Inflammatory macrophage treated with lipopolysaccharide for 4 hours (primary cell): ENCODE measurements at regions not wholly inside any gene's neighbourhood (a gene's known extent, or its start where the extent isn't known, plus 50 kb on each side); places are given as distances from the start of the nearest gene placed in this dataset.

Source experiments
- DNase-seq: peaks from one replicate; pipeline ENCODE4 v3.0.0-alpha.2; 2020

GRCh38 chr5:4137781-4138180 lies 542.1 kb downstream of the IRX1 start:
- DNase-seq = no peak

GRCh38 chr5:4142842-4143241 lies 547.2 kb downstream of the IRX1 start:
- DNase-seq = no peak

GRCh38 chr5:4144411-4145007 lies 548.9 kb downstream of the IRX1 start:
- no peak for DNase-seq

DNA sequence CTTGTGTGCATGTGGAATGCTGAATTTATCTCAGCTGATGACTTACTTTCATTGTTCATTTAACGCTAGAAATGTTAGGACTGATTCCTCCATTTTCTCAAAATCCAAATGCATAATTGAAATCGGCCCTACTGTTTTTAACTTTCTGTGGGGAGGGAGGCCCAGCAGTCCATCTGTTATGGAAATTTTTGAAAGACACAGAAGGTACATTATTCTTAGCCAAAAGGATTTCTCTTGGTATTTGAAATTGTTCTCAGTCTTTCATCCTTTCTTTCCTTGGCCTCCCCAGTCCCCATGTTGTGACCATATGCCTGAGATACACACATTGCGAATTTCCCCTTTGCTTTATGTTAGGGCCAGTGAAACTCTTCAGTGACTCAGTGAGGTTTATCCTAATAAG lies 549.9 kb downstream of the IRX1 start:
- DNase-seq = no peak

- no peak for DNase-seq
Observed at GRCh38 chr5:4148009-4148408, 552.4 kb downstream of the IRX1 start.

DNA sequence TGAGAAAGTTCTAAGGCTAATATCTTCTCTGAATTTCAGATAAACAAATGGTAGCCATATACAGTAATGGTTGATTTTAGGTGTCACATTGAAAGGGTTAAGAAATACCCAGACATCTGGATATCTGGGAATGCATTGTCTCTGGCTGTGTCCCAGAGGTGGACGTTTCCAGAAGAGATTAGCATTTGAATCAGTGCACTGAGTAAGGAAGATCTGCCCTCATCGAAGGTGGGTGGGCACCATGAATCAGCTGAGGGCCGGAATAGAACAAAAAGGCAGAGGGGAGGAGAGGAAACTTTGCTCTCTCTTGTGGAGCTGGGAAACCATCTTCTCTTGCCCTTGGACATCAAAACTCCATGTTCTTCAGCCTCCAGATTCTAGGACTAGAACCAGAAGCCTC lies 554.4 kb downstream of the IRX1 start:
- no peak for DNase-seq

DNA sequence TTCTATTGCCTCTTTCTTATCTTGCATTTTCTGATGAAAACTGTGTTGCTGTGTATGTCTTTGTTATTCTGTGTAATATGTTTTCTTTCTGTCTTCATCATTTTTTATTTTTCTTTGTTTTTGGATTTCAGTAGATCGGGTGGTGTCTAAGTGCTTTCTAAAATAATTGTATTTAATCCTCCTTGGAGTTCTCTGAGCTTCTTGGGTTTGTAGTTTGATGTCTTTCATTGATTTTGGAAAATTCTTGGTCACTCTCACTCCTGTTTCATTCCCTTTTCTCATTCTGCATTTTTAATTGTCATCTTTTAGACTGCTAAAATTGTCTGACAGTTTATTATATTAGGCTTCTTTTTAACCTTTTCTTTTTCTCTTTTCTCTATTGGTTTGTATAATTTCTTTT lies 560.5 kb downstream of the IRX1 start:
- no peak for DNase-seq

- no peak for DNase-seq
Observed at GRCh38 chr5:4156889-4157288, 561.3 kb downstream of the IRX1 start.

DNA sequence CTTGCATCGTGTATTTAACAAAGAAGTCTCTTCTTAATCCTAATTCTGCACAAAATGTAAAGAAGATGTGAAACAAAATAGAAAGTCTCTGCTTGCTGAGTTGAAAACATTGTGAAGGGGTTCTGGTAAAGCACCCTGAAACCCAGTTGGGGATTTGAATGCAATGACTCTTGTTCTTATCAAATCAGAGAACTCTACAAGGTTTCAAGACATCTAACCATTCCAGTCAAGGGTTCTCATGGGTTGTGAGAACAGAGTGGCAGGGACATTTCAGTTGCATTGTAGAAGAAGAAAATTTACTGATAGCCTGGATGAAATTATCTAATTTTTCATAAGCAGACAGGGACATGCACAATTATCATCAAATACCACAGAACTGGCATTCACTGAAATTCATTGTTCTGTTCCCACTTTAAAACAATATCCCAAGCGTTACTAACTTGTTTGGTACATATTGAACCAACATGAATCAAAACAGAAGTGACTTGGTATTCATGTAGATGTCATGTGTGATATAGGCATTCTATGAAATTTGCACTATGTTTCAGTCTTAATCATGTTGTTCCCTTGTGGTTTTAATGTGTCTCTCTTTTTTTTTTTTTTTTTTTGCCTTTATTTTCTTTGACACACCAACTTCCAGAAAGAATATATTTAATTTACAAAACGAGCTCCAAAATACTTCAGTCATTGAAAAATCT lies 563.3 kb downstream of the IRX1 start:
- DNase-seq = no peak

- no peak for DNase-seq
Observed at GRCh38 chr5:4159681-4160080, 564.0 kb downstream of the IRX1 start.

DNA sequence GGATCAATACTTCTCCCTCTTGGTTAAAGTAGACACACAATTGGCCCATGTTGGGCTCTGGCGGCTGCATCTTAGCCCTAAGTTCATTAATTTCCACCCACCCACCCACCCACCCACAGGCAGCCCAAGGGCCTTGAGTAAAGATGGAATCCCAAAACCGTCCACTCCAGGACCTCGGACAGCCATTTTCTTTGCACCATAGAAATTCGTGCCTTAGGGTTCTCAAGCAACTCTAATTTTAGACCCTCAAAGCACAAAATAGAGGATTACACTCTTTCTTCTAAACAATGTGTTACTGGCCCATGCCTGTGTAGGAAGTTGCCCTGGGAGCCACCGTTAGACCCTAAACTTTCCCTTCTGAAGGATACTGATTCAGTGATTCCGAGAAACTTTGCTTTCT lies 568.5 kb downstream of the IRX1 start:
- no peak for DNase-seq

DNA sequence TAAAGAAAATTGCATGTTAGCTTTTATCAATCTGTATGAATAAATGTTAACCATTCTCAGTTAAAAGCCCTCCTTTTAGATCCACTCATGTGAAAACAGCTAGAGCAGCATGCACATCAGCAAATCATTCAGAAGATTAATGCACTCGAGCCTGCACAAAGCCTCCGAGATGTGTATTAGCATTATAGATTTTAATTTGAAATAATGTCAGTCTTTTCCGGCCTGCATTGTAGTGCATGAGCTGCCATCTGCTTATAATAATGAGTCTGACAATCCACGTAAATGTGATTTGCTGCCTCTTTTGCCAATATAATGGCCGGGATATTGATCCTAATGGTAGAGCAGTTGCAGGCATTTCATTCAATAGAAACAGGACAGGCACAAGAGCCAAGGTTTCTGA lies 585.1 kb downstream of the IRX1 start:
- no peak for DNase-seq

DNA sequence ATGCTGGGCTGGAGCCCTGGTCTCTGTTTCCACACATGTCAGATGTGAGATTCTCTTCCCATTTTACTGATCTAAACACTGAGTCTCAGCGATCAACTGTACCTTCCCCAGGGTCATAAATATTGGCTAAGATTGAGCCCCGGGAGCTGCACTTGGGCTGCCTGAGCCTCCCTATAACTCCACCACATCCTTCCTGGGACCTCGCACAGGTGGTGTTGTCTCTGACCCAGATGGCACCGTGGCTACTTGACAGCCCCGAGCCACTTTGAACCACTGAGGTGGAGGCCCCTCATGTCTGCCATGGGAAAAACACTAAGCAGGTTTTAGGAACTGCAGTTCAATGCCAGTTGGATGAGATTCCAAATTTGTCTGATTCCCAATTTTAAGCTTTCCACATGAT lies 586.5 kb downstream of the IRX1 start:
- DNase-seq = no peak

DNA sequence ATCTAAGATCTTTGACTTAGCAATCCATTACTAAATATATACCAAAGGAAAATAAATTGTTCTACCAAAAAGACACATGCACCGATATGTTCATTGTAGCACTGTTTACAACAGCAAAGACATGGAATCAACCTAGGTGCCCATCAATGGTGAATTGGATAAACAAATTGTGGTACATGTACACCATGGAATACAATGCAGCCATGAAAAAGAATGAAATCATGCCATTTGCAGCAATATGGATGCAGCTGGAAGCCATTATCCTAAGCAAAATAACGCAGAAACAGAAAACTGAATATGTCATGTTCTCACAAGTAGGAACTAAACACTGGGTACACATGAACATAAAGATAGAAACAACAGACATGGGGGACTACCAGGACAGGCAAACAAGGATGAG lies 589.5 kb downstream of the IRX1 start:
- no peak for DNase-seq

GRCh38 chr5:4188704-4189103 lies 593.1 kb downstream of the IRX1 start:
- no peak for DNase-seq

DNA sequence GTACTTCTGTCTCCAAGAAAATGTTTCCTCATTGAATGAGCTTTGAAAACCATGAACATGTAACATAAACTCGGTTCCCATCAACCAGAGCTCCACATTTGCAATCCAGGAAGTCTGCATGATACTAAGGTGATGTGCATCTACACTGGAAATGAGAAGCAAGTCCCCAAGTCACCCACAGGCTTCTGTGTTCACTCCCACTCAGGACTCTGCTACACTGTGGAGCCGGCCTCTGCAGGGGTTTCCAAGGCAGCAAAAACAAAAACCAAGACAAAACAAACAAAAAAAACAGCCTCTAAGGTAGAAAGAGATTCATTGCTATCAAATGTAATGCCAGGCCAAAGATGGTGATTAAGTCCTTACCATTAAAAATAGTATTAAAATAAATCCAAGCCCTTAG lies 593.7 kb downstream of the IRX1 start:
- DNase-seq = no peak

DNA sequence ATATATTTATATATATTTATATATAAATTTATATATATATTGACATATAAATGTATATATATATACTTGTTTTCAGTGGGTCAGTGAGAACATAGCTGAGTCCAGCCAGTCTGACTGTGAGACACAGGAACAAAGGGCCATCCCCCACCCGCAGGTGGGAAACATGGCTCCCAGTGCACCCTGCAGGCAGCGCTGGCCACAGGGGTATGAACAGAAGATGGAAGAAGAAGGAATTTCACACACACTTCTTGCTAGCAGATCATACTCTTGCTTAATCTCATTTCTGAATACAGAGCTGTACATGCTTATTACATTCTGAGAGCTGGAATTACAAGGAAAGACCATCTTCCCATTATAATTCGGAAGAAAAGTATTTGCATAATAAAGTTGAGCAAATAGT lies 595.4 kb downstream of the IRX1 start:
- DNase-seq = no peak

GRCh38 chr5:4191703-4192102 lies 596.1 kb downstream of the IRX1 start:
- no peak for DNase-seq

GRCh38 chr5:4192111-4192510 lies 596.5 kb downstream of the IRX1 start:
- no peak for DNase-seq

GRCh38 chr5:4196744-4197143 lies 601.1 kb downstream of the IRX1 start:
- DNase-seq = no peak

- no peak for DNase-seq
Observed at GRCh38 chr5:4197151-4197550, 601.5 kb downstream of the IRX1 start.

DNA sequence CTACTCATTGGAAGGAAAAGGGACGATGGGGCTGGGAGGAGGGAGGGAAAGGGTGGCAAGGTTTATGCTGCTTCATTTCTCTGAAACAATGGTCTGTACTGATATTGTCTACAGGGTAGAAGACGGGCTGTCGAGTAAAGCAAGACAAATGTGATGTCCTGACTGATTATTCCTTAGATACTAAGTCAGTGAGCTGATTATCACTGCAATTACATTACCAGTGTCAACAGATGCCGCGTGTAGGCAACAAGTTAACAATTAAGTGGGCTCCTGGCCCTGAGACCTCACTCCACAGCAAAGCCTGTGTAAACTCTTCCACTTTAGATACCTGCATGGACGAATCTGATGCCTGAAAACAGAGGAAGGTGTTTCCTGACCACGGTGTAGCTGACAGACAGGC lies 602.8 kb downstream of the IRX1 start:
- DNase-seq = no peak

- DNase-seq = no peak
Observed at GRCh38 chr5:4199049-4199841, 603.6 kb downstream of the IRX1 start.

GRCh38 chr5:4203146-4203545 lies 607.5 kb downstream of the IRX1 start:
- DNase-seq = no peak
